Ovary (tissue), 3 donors: ENCODE measurements at regions not wholly inside any gene's neighbourhood (a gene's known extent, or its start where the extent isn't known, plus 50 kb on each side); places are given as distances from the start of the nearest gene placed in this dataset.
"Not testable (repeated sequence)": the region's sequence is repeated elsewhere in the genome, so short reads cannot be mapped to it uniquely, and the experiment has no call there.

Source experiments
- EP300 ChIP-seq: sonication (generic); formaldehyde crosslinking; IDR thresholded peaks from one replicate; pipeline ENCODE4 v1.6.1; 2017; ENCODE audit warnings: antibody characterized with exemption
- TF ChIP-seq, protein P1 (sequence below), 3 donors: fragments of 450-650 bp in 2 of 3; fragments of 200-600 bp in 1 of 3; IDR thresholded peaks; one replicate each; pipeline versions ENCODE4 v1.5.1 to v1.8.0; 2016 to 2022; ENCODE audit warnings: antibody characterized with exemption in 3 of 3, mild to moderate bottlenecking in 1 of 3
- donor health status: DM: no; HTN: no; CAD: no.

DNA sequence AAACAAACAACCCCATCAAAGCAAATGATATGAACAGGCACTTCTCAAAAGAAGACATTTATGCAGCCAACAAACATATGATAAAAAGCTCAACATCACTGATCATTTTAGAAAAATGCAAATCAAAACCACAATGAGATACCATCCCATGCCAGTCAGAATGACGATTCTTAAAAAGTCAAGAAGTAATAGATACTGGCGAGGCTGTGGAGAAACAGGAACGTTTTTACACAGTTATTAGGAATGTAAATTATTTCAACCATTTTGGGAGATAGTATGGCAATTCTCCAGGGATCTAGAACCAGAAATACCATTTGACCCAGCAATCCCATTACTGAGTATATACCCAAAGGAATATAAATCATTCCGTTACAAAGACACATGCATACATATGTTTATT lies 370.4 kb downstream of the HHIPL2 start:
- not testable (repeated sequence) for TF ChIP-seq EP300
- TF ChIP-seq, protein P1, sequence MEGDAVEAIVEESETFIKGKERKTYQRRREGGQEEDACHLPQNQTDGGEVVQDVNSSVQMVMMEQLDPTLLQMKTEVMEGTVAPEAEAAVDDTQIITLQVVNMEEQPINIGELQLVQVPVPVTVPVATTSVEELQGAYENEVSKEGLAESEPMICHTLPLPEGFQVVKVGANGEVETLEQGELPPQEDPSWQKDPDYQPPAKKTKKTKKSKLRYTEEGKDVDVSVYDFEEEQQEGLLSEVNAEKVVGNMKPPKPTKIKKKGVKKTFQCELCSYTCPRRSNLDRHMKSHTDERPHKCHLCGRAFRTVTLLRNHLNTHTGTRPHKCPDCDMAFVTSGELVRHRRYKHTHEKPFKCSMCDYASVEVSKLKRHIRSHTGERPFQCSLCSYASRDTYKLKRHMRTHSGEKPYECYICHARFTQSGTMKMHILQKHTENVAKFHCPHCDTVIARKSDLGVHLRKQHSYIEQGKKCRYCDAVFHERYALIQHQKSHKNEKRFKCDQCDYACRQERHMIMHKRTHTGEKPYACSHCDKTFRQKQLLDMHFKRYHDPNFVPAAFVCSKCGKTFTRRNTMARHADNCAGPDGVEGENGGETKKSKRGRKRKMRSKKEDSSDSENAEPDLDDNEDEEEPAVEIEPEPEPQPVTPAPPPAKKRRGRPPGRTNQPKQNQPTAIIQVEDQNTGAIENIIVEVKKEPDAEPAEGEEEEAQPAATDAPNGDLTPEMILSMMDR (IDR thresholded peaks at IDR 0.05), result not testable (repeated sequence)
